ENCODE measurements at regions not wholly inside any gene's neighbourhood (a gene's known extent, or its start where the extent isn't known, plus 50 kb on each side); places are given as distances from the start of the nearest gene placed in this dataset.

GRCh38 chr16:13344001-13344400, 442.6 kb downstream of the SHISA9 start:
- Histone ChIP-seq H3K27ac (ENCODE audit: low read depth in 1 of 2, low read length in 2 of 2) (no peak overlapping the region), H3K4me1 (ENCODE audit: control insufficient read depth in 4 of 4, insufficient read depth in 4 of 4, low read length in 3 of 4) (no peaks in the 10 kb centered on the region), H3K9me3 (ENCODE audit: control insufficient read depth in 4 of 4, low read length in 3 of 4) (no peaks in the 10 kb centered on the region), H3K4me3 (ENCODE audit: low read depth in 1 of 3, low read length in 3 of 3) (no peak overlapping the region), H3K27me3 (ENCODE audit: control insufficient read depth in 4 of 4, insufficient read depth in 4 of 4, low read length in 3 of 4) (no peaks in the 10 kb centered on the region), H3K36me3 (ENCODE audit: control insufficient read depth in 4 of 4, insufficient read depth in 3 of 4, low read depth in 1 of 4, low read length in 3 of 4) (no peaks in the 10 kb centered on the region), H3K9ac (ENCODE audit: low read depth in 1 of 2, low read length in 2 of 2) (no peak overlapping the region)
- WGBS: 82% methylated on average over 2 of the region's 2 CpGs
- no peak for DNase-seq (ENCODE audit: low spot score)
- no peak for TF ChIP-seq GABPA (IDR thresholded peaks at IDR 0.05 in 1 of 2, conservative IDR thresholded peaks at IDR 0.05 in 1 of 2)
- TF ChIP-seq YY1 (IDR thresholded peaks at IDR 0.05): no peak
- TF ChIP-seq MAX (IDR thresholded peaks at IDR 0.05): no peak
- TF ChIP-seq NR2F2 (IDR thresholded peaks at IDR 0.05): no peak
- TF ChIP-seq REST (IDR thresholded peaks at IDR 0.05): no peak

GRCh38 chr16:13348416-13348815, 447.0 kb downstream of the SHISA9 start:
- no peaks in the 10 kb centered on the region for H3K4me1 ChIP-seq (ENCODE audit: control insufficient read depth in 4 of 4, insufficient read depth in 4 of 4, low read length in 3 of 4)
- no peak for DNase-seq (ENCODE audit: low spot score)
- WGBS: 95% methylated on average over 6 of the region's 6 CpGs
- H3K9ac ChIP-seq (ENCODE audit: low read depth in 1 of 2, low read length in 2 of 2): no peak overlapping the region
- no peaks in the 10 kb centered on the region for H3K9me3 ChIP-seq (ENCODE audit: control insufficient read depth in 4 of 4, low read length in 3 of 4)
- H3K27ac ChIP-seq (ENCODE audit: low read depth in 1 of 2, low read length in 2 of 2): no peak overlapping the region
- peaks cover 0 to 11% (median 1%) of the 10 kb centered on the region in 4 donors for H3K36me3 ChIP-seq (ENCODE audit: control insufficient read depth in 4 of 4, insufficient read depth in 3 of 4, low read depth in 1 of 4, low read length in 3 of 4)
- TF ChIP-seq YY1 (IDR thresholded peaks at IDR 0.05) (no peak), CTCF (IDR thresholded peaks at IDR 0.05; ENCODE audit: low read depth, low read length, missing input control) (no peak), HNF4G (IDR thresholded peaks at IDR 0.05) (no peak), MAX (IDR thresholded peaks at IDR 0.05) (no peak), RAD21 (IDR thresholded peaks at IDR 0.05) (no peak), TAF1 (conservative IDR thresholded peaks at IDR 0.05) (no peak), REST (IDR thresholded peaks at IDR 0.05) (no peak), HNF4A (conservative IDR thresholded peaks at IDR 0.05) (no peak), FOXA1 (IDR thresholded peaks at IDR 0.05) (no peak), ATF3 (IDR thresholded peaks at IDR 0.05) (no peak)
- no peak overlapping the region for H3K4me3 ChIP-seq (ENCODE audit: low read depth in 1 of 3, low read length in 3 of 3)
- no peaks in the 10 kb centered on the region for H3K27me3 ChIP-seq (ENCODE audit: control insufficient read depth in 4 of 4, insufficient read depth in 4 of 4, low read length in 3 of 4)

Data from liver (tissue), 8 donors.